Prostate gland (tissue), 2 donors: ENCODE measurements at regions not wholly inside any gene's neighbourhood (a gene's known extent, or its start where the extent isn't known, plus 50 kb on each side); places are given as distances from the start of the nearest gene placed in this dataset.

Experiments used
- DNase-seq: peaks from one replicate; pipeline ENCODE4 v3.0.0-alpha.2; 2019; ENCODE audit warnings: low spot score
- H3K27ac ChIP-seq, 2 donors: fragments of 200-600 bp; sonication (generic); 2 replicates each; pipeline ENCODE4 v1.5.1; 2017 to 2019
- H3K27me3 ChIP-seq: fragments of 200-600 bp; sonication (generic); replicated peaks from 2 replicates; pipeline ENCODE4 v1.5.1; 2019; ENCODE audit not compliant: insufficient read depth
- H3K36me3 ChIP-seq, 2 donors: fragments of 200-600 bp; sonication (generic); 1 replicate in 1 of 2; 2 replicates in 1 of 2; pipeline versions ENCODE4 v1.5.1 to v1.8.1; 2017 to 2019
- H3K4me1 ChIP-seq: fragments of 200-600 bp; sonication (generic); replicated peaks from 2 replicates; pipeline ENCODE4 v1.5.1; 2019
- H3K4me3 ChIP-seq, 2 donors: fragments of 200-600 bp; sonication (generic); 2 replicates each; pipeline ENCODE4 v1.5.1; 2017 to 2019
- H3K9me3 ChIP-seq: fragments of 200-600 bp; sonication (generic); 2 replicates; pipeline ENCODE4 v1.5.1; 2017
- POLR2A ChIP-seq: fragments of 450-650 bp; IDR thresholded peaks from one replicate; pipeline ENCODE4 v1.6.1; 2016; ENCODE audit warnings: antibody characterized with exemption, mild to moderate bottlenecking
- POLR2AphosphoS5 ChIP-seq: sonication (generic); formaldehyde crosslinking; IDR thresholded peaks from one replicate; pipeline ENCODE4 v1.6.1; 2017; ENCODE audit warnings: antibody characterized with exemption
- WGBS: methylation state at CpG from one replicate; pipeline ENCODE4 v1.1.5; 2018; 5-methylcytosine and 5-hydroxymethylcytosine counted together
- intact Hi-C: fragments of 100-400 bp; cut with DNase I; formaldehyde crosslinking; loops from one replicate; pipeline ENCODE4 v1.14.2; 2022
- TF ChIP-seq, protein P1 (sequence below), 4 experiments: fragments of 200-600 bp in 2 of 4; fragments of 450-650 bp in 2 of 4; sonication (generic) in 2 of 4; IDR thresholded peaks; 1 replicate in 3 of 4; 2 replicates in 1 of 4; pipeline ENCODE4 v1.5.1; 2016 to 2019; ENCODE audit warnings: antibody characterized with exemption in 4 of 4, mild to moderate bottlenecking in 2 of 4, moderate library complexity in 2 of 4

DNA sequence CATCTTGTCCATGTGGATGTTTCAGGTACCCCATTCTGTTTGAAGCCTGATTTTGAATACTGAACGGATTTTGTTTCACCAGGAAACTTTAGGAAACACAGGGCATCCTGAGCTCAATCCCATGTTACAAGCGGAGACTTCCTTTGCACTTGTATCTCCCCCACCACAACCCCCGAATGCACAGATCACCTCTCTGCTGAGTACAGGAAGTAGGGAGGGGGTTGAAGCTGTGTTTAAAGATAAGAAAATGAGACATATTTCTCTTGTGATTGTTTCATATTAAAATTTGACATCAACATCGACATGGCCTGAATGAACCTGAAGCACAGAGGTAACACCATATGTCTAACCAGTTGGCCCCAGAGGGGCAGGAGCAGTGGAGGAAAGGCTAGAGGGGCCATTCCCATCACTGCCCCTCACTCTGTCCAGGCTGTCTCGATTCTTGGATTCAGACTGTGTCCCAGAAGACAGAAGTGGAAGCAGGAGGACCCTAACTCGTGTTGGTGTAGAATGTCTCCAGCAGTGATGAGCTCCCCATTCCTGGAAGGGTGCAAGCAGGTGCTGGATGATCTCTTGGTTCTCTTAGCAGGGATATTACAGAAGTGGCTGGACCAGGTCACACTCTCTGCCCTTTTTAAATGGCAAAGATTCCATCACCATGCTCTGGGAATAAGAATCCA is 59.6 kb upstream of the IQSEC1 start:
- TF ChIP-seq, protein P1, sequence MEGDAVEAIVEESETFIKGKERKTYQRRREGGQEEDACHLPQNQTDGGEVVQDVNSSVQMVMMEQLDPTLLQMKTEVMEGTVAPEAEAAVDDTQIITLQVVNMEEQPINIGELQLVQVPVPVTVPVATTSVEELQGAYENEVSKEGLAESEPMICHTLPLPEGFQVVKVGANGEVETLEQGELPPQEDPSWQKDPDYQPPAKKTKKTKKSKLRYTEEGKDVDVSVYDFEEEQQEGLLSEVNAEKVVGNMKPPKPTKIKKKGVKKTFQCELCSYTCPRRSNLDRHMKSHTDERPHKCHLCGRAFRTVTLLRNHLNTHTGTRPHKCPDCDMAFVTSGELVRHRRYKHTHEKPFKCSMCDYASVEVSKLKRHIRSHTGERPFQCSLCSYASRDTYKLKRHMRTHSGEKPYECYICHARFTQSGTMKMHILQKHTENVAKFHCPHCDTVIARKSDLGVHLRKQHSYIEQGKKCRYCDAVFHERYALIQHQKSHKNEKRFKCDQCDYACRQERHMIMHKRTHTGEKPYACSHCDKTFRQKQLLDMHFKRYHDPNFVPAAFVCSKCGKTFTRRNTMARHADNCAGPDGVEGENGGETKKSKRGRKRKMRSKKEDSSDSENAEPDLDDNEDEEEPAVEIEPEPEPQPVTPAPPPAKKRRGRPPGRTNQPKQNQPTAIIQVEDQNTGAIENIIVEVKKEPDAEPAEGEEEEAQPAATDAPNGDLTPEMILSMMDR (IDR thresholded peaks at IDR 0.05), result no peak
- TF ChIP-seq POLR2AphosphoS5, result no peak
- no peak for TF ChIP-seq POLR2A
- no peak overlapping the region for H3K27ac ChIP-seq
- no peaks in the 10 kb centered on the region for H3K27me3 ChIP-seq
- no peaks in the 10 kb centered on the region for H3K36me3 ChIP-seq
- no peak for DNase-seq
- H3K9me3 ChIP-seq, result no peaks in the 10 kb centered on the region
- 80% methylated on average over 6 of the region's 6 CpGs for WGBS
- no peak overlapping the region for H3K4me3 ChIP-seq
- no peaks in the 10 kb centered on the region for H3K4me1 ChIP-seq
- intact Hi-C loops, result no loop called here

DNA sequence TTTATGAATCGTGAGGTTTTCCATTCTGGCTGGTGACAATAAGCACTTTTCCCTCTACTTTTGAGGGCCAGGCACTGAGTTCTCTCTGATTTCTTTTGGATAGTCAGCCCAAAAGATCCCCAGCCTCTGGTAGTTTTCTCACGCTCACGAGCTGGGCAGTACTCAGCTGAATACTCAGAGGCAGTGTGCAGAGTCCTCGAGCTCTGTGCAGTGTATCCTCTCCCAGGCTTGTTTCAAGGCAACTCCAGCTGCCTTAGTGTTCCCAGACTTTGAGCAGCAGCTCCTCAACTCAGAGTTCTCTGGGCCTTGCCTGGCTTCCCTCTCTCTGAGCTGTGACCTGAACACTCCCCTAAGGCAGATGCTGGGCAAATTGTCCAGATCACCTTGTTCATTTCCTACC is 59.1 kb upstream of the IQSEC1 start:
- Histone ChIP-seq H3K27ac (no peak overlapping the region), H3K4me1 (no peaks in the 10 kb centered on the region), H3K36me3 (no peaks in the 10 kb centered on the region), H3K27me3 (no peaks in the 10 kb centered on the region), H3K4me3 (no peak overlapping the region), H3K9me3 (no peaks in the 10 kb centered on the region)
- TF ChIP-seq, protein P1 (IDR thresholded peaks at IDR 0.05), result no peak
- TF ChIP-seq POLR2AphosphoS5, result no peak
- intact Hi-C loops, result no loop called here
- DNase-seq, result no peak
- 88% methylated on average over 4 of the region's 4 CpGs for WGBS

DNA sequence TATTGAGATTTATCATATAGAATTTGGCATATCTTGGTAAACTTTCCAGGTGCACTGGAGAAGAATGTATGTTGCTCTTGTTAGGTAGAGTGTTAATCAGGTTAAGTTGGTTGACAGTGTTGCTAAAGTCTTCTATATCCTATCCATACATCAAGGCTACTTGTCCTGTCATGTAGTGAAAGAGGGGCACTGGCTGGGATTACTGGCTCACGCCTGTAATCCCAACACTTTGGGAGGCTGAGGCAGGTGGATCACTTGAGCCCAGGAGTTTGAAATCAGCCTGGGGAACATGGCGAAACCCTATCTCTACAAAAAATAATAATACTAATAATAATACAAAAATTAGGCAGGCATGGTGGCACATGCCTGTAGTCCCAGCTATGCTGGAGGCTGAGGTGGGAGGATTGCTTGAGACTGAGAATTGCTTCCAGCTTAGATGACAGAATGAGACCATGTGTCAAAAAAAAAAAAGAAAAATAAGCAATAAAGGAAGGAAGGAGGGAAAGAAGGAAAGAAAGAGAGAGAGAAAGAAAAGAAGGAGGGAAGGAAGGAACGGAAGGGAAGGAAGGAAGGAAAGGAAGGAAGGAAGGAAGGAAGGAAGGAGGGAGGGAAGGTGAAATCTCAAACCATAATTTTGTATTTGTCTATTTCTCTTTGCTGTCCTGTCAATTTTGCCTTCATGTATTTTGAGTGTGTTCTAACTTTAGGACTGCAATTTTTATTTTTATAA is 57.4 kb upstream of the IQSEC1 start:
- TF ChIP-seq POLR2AphosphoS5 (no peak), POLR2A (no peak)
- TF ChIP-seq, protein P1 (IDR thresholded peaks at IDR 0.05), result no peak
- intact Hi-C loops, result no loop called here
- WGBS, result 91% methylated on average over 3 of the region's 3 CpGs
- no peak overlapping the region for H3K4me3 ChIP-seq
- no peaks in the 10 kb centered on the region for H3K4me1 ChIP-seq
- no peak for DNase-seq
- H3K27ac ChIP-seq, result no peak overlapping the region
- no peaks in the 10 kb centered on the region for H3K27me3 ChIP-seq
- H3K9me3 ChIP-seq, result no peaks in the 10 kb centered on the region
- H3K36me3 ChIP-seq, result no peaks in the 10 kb centered on the region

DNA sequence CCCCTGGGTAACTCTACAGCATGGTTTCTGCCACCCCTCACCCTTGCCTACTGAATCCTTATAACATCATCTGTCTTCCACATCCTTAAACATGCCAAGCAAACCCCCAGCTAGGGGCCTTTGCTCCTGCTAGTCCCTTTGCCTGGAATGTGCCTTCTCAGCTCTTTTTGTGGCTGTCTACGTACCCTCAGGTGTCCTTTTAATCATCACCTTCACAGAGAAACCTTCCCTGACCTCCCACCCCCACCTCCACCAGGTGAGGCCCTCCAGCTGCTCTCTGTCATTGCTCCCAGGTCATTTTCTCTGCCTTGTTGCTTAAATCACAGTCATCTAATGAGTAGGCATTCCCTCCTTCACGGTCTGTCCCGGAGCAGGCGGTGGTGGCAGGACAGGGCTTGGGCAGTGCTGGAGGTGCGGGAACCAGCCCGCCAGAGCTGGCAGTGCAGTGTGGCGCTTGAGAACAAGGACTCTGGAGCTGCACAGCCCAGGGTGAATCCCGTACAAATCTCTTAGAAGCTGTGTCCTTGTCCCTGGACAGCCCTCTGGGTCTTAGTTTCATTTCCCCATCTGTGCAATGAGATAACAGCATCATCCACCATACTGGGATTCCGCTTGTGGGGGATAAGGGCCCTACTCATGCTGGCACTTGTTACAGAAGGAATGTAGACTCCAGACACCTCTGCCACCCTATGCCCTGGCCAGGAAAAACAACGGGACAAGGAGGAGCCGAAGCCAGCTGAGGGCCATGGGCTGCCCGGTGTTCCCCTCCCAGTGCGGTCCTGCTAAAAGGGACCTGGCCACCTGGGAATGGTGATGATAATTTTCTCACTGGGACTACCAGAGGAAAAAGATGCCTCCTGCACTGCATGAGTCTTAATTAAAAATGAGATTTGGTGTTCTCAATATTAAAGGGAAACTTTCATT is 52.1 kb upstream of the IQSEC1 start:
- intact Hi-C loops, result no loop called here
- TF ChIP-seq, protein P1 (IDR thresholded peaks at IDR 0.05), result no peak
- TF ChIP-seq POLR2A (no peak), POLR2AphosphoS5 (no peak)
- 78% methylated on average over 13 of the region's 13 CpGs for WGBS

More for the DNA sequence above, 52.1 kb upstream of the IQSEC1 start:
- Histone ChIP-seq H3K27me3 (no peaks in the 10 kb centered on the region), H3K9me3 (no peaks in the 10 kb centered on the region), H3K27ac (no peak overlapping the region), H3K4me3 (no peak overlapping the region), H3K36me3 (no peaks in the 10 kb centered on the region), H3K4me1 (no peaks in the 10 kb centered on the region)
- no peak for DNase-seq
